HCT116 (cell line): ENCODE measurements at regions not wholly inside any gene's neighbourhood (a gene's known extent, or its start where the extent isn't known, plus 50 kb on each side); places are given as distances from the start of the nearest gene placed in this dataset.
"Not testable (repeated sequence)": the region's sequence is repeated elsewhere in the genome, so short reads cannot be mapped to it uniquely, and the experiment has no call there.

Source experiments
- EZH2 ChIP-seq: fragments of 200-600 bp; sonication (generic); IDR thresholded peaks from 2 replicates; pipeline ENCODE4 v1.6.1; 2017; ENCODE audit warnings: antibody characterized with exemption, mixed run types
- EZH2phosphoT487 ChIP-seq: fragments of 200-600 bp; IDR thresholded peaks from 2 replicates; pipeline ENCODE4 v1.6.1; 2018; ENCODE audit warnings: antibody characterized with exemption, borderline replicate concordance
- FOSL1 ChIP-seq: IDR thresholded peaks from 2 replicates; pipeline ENCODE4 v1.6.1; 2012; ENCODE audit warnings: low read depth
- POLR2A ChIP-seq: IDR thresholded peaks from 2 replicates; pipeline ENCODE4 v1.7.0; 2011; ENCODE audit warnings: borderline replicate concordance; ENCODE audit not compliant: insufficient read depth, insufficient read length; ENCODE audit errors: extremely low read depth
- POLR2AphosphoS5 ChIP-seq: IDR thresholded peaks from 2 replicates; pipeline ENCODE4 v1.6.1; 2011; ENCODE audit warnings: mild to moderate bottlenecking, low read depth, low read length, moderate library complexity
- SIN3A ChIP-seq: IDR thresholded peaks from 2 replicates; pipeline ENCODE4 v1.6.1; 2012; ENCODE audit warnings: low read depth
- TF ChIP-seq, protein P1 (sequence below), 3 experiments: fragments of 200-600 bp in 1 of 3; sonication (generic) in 1 of 3; IDR thresholded peaks in 2 of 3; conservative IDR thresholded peaks in 1 of 3; 2 replicates each; pipeline ENCODE4 v1.5.1; 2012 to 2017; ENCODE audit warnings: low read depth in 2 of 3, low read length in 2 of 3, antibody characterized with exemption in 1 of 3, borderline replicate concordance in 1 of 3, control low read depth in 1 of 3, mild to moderate bottlenecking in 1 of 3, mixed read lengths in 1 of 3, mixed run types in 1 of 3, moderate library complexity in 1 of 3; ENCODE audit not compliant: insufficient read depth in 1 of 3
- TF ChIP-seq, protein P2 (sequence below): IDR thresholded peaks from 2 replicates; pipeline ENCODE4 v1.6.1; 2011; ENCODE audit warnings: mild to moderate bottlenecking, low read length, moderate library complexity; ENCODE audit not compliant: insufficient replicate concordance; ENCODE audit errors: extremely low read depth

DNA sequence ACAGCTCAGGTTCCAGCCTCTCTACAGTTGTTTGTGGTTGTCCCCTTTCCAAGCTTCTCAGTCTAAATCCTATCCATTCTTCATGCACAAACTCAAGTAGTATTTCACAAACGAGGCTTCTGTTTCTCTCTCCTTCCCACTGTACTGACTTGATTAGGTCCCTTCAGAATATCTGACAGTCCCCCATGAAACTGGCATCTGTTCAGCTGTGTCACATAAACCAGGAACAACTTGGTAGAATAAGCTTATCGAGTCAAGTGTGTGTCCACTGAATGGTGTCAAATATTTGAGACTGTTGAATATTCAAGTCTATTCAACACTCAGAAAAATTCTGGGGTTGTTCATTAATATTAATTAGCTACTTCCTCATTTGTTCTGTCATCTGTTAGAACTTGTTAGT lies 61.7 kb upstream of the CCT8L2 start:
- TF ChIP-seq, protein P1, sequence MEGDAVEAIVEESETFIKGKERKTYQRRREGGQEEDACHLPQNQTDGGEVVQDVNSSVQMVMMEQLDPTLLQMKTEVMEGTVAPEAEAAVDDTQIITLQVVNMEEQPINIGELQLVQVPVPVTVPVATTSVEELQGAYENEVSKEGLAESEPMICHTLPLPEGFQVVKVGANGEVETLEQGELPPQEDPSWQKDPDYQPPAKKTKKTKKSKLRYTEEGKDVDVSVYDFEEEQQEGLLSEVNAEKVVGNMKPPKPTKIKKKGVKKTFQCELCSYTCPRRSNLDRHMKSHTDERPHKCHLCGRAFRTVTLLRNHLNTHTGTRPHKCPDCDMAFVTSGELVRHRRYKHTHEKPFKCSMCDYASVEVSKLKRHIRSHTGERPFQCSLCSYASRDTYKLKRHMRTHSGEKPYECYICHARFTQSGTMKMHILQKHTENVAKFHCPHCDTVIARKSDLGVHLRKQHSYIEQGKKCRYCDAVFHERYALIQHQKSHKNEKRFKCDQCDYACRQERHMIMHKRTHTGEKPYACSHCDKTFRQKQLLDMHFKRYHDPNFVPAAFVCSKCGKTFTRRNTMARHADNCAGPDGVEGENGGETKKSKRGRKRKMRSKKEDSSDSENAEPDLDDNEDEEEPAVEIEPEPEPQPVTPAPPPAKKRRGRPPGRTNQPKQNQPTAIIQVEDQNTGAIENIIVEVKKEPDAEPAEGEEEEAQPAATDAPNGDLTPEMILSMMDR (IDR thresholded peaks at IDR 0.05 in 2 of 3, conservative IDR thresholded peaks at IDR 0.05 in 1 of 3; ENCODE audit: borderline replicate concordance in 1 of 3, insufficient read depth in 1 of 3, low read depth in 2 of 3, low read length in 2 of 3), result not testable (repeated sequence)
- TF ChIP-seq POLR2AphosphoS5, EZH2phosphoT487, POLR2A, EZH2, FOSL1, SIN3A: not testable (repeated sequence)
- TF ChIP-seq, protein P2, sequence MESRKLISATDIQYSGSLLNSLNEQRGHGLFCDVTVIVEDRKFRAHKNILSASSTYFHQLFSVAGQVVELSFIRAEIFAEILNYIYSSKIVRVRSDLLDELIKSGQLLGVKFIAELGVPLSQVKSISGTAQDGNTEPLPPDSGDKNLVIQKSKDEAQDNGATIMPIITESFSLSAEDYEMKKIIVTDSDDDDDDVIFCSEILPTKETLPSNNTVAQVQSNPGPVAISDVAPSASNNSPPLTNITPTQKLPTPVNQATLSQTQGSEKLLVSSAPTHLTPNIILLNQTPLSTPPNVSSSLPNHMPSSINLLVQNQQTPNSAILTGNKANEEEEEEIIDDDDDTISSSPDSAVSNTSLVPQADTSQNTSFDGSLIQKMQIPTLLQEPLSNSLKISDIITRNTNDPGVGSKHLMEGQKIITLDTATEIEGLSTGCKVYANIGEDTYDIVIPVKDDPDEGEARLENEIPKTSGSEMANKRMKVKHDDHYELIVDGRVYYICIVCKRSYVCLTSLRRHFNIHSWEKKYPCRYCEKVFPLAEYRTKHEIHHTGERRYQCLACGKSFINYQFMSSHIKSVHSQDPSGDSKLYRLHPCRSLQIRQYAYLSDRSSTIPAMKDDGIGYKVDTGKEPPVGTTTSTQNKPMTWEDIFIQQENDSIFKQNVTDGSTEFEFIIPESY, result not testable (repeated sequence)
